ENCODE measurements at regions not wholly inside any gene's neighbourhood (a gene's known extent, or its start where the extent isn't known, plus 50 kb on each side); places are given as distances from the start of the nearest gene placed in this dataset.
A peak's percentile ranks its signal among the peaks of the same experiment; 100 is the strongest.

GRCh38 chr3:77947671-77948070 is 907.8 kb downstream of the ROBO2 start:
- H3K9ac ChIP-seq (ENCODE audit: low read length in 3 of 3) = no peak overlapping the region
- no peaks in the 10 kb centered on the region for H3K9me3 ChIP-seq (ENCODE audit: control insufficient read depth in 2 of 3, insufficient read depth in 1 of 3, low read length in 3 of 3)
- intact Hi-C loops (cut with DNase I) = no loop called here
- H3K36me3 ChIP-seq (ENCODE audit: control insufficient read depth in 2 of 3, insufficient read depth in 3 of 3, low read length in 3 of 3) = no peaks in the 10 kb centered on the region
- DNase-seq = no peak
- H3K4me3 ChIP-seq (ENCODE audit: low read length in 3 of 3) = no peak overlapping the region
- H3K27me3 ChIP-seq (ENCODE audit: control insufficient read depth, insufficient read depth, low read length) = no peaks in the 10 kb centered on the region
- no peaks in the 10 kb centered on the region for H3K4me1 ChIP-seq (ENCODE audit: control insufficient read depth in 2 of 3, insufficient read depth in 2 of 3, low read depth in 1 of 3, low read length in 3 of 3)
- no peak overlapping the region for H3K27ac ChIP-seq (ENCODE audit: low read depth in 2 of 2, low read length in 2 of 2)
- FAIRE-seq = no peak
- TF ChIP-seq CTCF (IDR thresholded peaks at IDR 0.05; ENCODE audit: borderline replicate concordance, extremely low read depth, insufficient read depth) = no peak

- H3K4me3 ChIP-seq (ENCODE audit: low read length in 3 of 3) = no peak overlapping the region
- TF ChIP-seq CTCF (IDR thresholded peaks at IDR 0.05; ENCODE audit: borderline replicate concordance, extremely low read depth, insufficient read depth) = no peak
- H3K27ac ChIP-seq (ENCODE audit: low read depth in 2 of 2, low read length in 2 of 2) = no peak overlapping the region
- H3K4me1 ChIP-seq (ENCODE audit: control insufficient read depth in 2 of 3, insufficient read depth in 2 of 3, low read depth in 1 of 3, low read length in 3 of 3) = no peaks in the 10 kb centered on the region
- no peak overlapping the region for H3K9ac ChIP-seq (ENCODE audit: low read length in 3 of 3)
- DNase-seq (peak in 4 of 5 donors; percentile 55 to 93 (median 76)), FAIRE-seq (no peak)
- H3K9me3 ChIP-seq (ENCODE audit: control insufficient read depth in 2 of 3, insufficient read depth in 1 of 3, low read length in 3 of 3) = no peaks in the 10 kb centered on the region
- intact Hi-C loops (cut with DNase I) = no loop called here
- H3K27me3 ChIP-seq (ENCODE audit: control insufficient read depth, insufficient read depth, low read length) = no peaks in the 10 kb centered on the region
- no peaks in the 10 kb centered on the region for H3K36me3 ChIP-seq (ENCODE audit: control insufficient read depth in 2 of 3, insufficient read depth in 3 of 3, low read length in 3 of 3)
Observed at GRCh38 chr3:77967621-77968020, 927.7 kb downstream of the ROBO2 start.

- no peak for FAIRE-seq
- no peak for TF ChIP-seq CTCF (IDR thresholded peaks at IDR 0.05; ENCODE audit: borderline replicate concordance, extremely low read depth, insufficient read depth)
- Histone ChIP-seq H3K9ac (ENCODE audit: low read length in 3 of 3) (no peak overlapping the region), H3K9me3 (ENCODE audit: control insufficient read depth in 2 of 3, insufficient read depth in 1 of 3, low read length in 3 of 3) (no peaks in the 10 kb centered on the region), H3K27me3 (ENCODE audit: control insufficient read depth, insufficient read depth, low read length) (no peaks in the 10 kb centered on the region), H3K27ac (ENCODE audit: low read depth in 2 of 2, low read length in 2 of 2) (no peak overlapping the region), H3K4me1 (ENCODE audit: control insufficient read depth in 2 of 3, insufficient read depth in 2 of 3, low read depth in 1 of 3, low read length in 3 of 3) (no peaks in the 10 kb centered on the region), H3K4me3 (ENCODE audit: low read length in 3 of 3) (no peak overlapping the region), H3K36me3 (ENCODE audit: control insufficient read depth in 2 of 3, insufficient read depth in 3 of 3, low read length in 3 of 3) (no peaks in the 10 kb centered on the region)
- DNase-seq = peak in 2 of 5 donors; percentile 5 to 7
- intact Hi-C loops (cut with DNase I) = no loop called here
Observed at GRCh38 chr3:77976079-77976478, 936.2 kb downstream of the ROBO2 start.

GRCh38 chr3:78003090-78003489 is 963.2 kb downstream of the ROBO2 start:
- no peak for TF ChIP-seq CTCF (IDR thresholded peaks at IDR 0.05; ENCODE audit: borderline replicate concordance, extremely low read depth, insufficient read depth)
- no peaks in the 10 kb centered on the region for H3K36me3 ChIP-seq (ENCODE audit: control insufficient read depth in 2 of 3, insufficient read depth in 3 of 3, low read length in 3 of 3)
- H3K9me3 ChIP-seq (ENCODE audit: control insufficient read depth in 2 of 3, insufficient read depth in 1 of 3, low read length in 3 of 3) = no peaks in the 10 kb centered on the region
- no peak for FAIRE-seq
- DNase-seq = peak in 1 of 5 donors; percentile 34
- no peaks in the 10 kb centered on the region for H3K4me1 ChIP-seq (ENCODE audit: control insufficient read depth in 2 of 3, insufficient read depth in 2 of 3, low read depth in 1 of 3, low read length in 3 of 3)
- H3K9ac ChIP-seq (ENCODE audit: low read length in 3 of 3) = no peak overlapping the region
- intact Hi-C loops (cut with DNase I) = no loop called here
- no peak overlapping the region for H3K4me3 ChIP-seq (ENCODE audit: low read length in 3 of 3)
- H3K27ac ChIP-seq (ENCODE audit: low read depth in 2 of 2, low read length in 2 of 2) = no peak overlapping the region
- no peaks in the 10 kb centered on the region for H3K27me3 ChIP-seq (ENCODE audit: control insufficient read depth, insufficient read depth, low read length)
